HCT116 (cell line): ENCODE measurements at regions not wholly inside any gene's neighbourhood (a gene's known extent, or its start where the extent isn't known, plus 50 kb on each side); places are given as distances from the start of the nearest gene placed in this dataset.

ENCODE experiments used
- ATAC-seq: fragments of 200-7000 bp; cut with Tn5 transposase; 2 replicates; pipeline ENCODE4 v1.9.1; 2020; ENCODE audit warnings: mild to moderate bottlenecking, moderate library complexity
- BruUV-seq: library from RNA; stranded (reverse); fragments of 400-500 nt; replicated peaks from 2 replicates; lab custom pipeline; 2021; lab: Mats Ljungman, UMichigan
- CTCF ChIA-PET: fragments of 300-600 bp; sonication (Branson Sonifier 250); formaldehyde crosslinking; loops from one replicate; lab custom pipeline; 2021; ENCODE audit warnings: antibody characterized with exemption; lab: Charles Lee
- POLR2A ChIA-PET: fragments of 300-600, 350-600 bp; sonication (Branson Sonifier 250); formaldehyde crosslinking; loops from one replicate; lab custom pipeline; 2021; ENCODE audit warnings: antibody characterized with exemption; lab: Charles Lee
- RAD21 ChIA-PET, 2 experiments: fragments of 300-600 bp; sonication (Branson Sonifier 250); formaldehyde crosslinking; loops; one replicate each; lab custom pipeline; 2023; ENCODE audit warnings: low total read pairs in 2 of 2; ENCODE audit not compliant: uncharacterized antibody in 2 of 2, unreplicated experiment in 2 of 2, low non-redundant PET in 1 of 2; lab: Charles Lee
- DNase-seq: peaks from one replicate; pipeline ENCODE4 v3.0.0-alpha.2; 2010; ENCODE audit warnings: low read depth, low spot score
- H2AFZ ChIP-seq: fragments of 200-600 bp; shearing (Covaris generic), sonication (generic); 2 replicates; pipeline ENCODE4 v1.6.1; 2017; ENCODE audit warnings: low read depth, mixed run types, mixed read lengths, antibody characterized with exemption, low read length; ENCODE audit not compliant: poor library complexity, severe bottlenecking
- H3K27ac ChIP-seq: 2 replicates; pipeline ENCODE4 v1.5.1; 2012; ENCODE audit warnings: low read depth, low read length
- H3K27me3 ChIP-seq: fragments of 200-600 bp; sonication (generic); 2 replicates; pipeline ENCODE4 v1.6.1; 2016; ENCODE audit warnings: mixed run types, low read length, mixed read lengths; ENCODE audit not compliant: insufficient read depth
- H3K36me3 ChIP-seq, 2 experiments: fragments of 200-500 bp in 1 of 2; fragments of 200-600 bp in 1 of 2; sonication (Bioruptor generic) in 1 of 2; sonication (generic) in 1 of 2; 2 replicates each; pipeline versions ENCODE4 v1.5.1 to v1.6.1; 2014 to 2016; ENCODE audit warnings: low read length in 2 of 2, inconsistent platforms in 1 of 2, mixed read lengths in 1 of 2, mixed run types in 1 of 2; ENCODE audit not compliant: insufficient read depth in 2 of 2, control insufficient read depth in 1 of 2
- H3K4me1 ChIP-seq, 2 experiments: fragments of 200-600 bp in 1 of 2; sonication (generic) in 1 of 2; 2 replicates each; pipeline versions ENCODE4 v1.5.1 to v1.6.1; 2012 to 2017; ENCODE audit warnings: low read length in 2 of 2, inconsistent platforms in 1 of 2, mild to moderate bottlenecking in 1 of 2, mixed read lengths in 1 of 2, mixed run types in 1 of 2, moderate library complexity in 1 of 2; ENCODE audit not compliant: insufficient read depth in 2 of 2, control insufficient read depth in 1 of 2
- H3K4me2 ChIP-seq: fragments of 200-600 bp; sonication (generic); 2 replicates; pipeline ENCODE4 v1.6.1; 2017; ENCODE audit warnings: mixed run types, low read length, mixed read lengths
- H3K4me3 ChIP-seq, 2 experiments: fragments of 200-600 bp in 1 of 2; sonication (generic) in 1 of 2; replicated peaks in 1 of 2; 2 replicates each; pipeline ENCODE4 v1.5.1; 2011 to 2016; ENCODE audit warnings: low read length in 2 of 2, control low read depth in 1 of 2, low read depth in 1 of 2, mild to moderate bottlenecking in 1 of 2, mixed read lengths in 1 of 2, mixed run types in 1 of 2
- H3K79me2 ChIP-seq: fragments of 200-600 bp; sonication (generic); 2 replicates; pipeline ENCODE4 v1.6.1; 2017; ENCODE audit warnings: mild to moderate bottlenecking, mixed run types, low read length, moderate library complexity, mixed read lengths; ENCODE audit not compliant: insufficient read depth
- H3K9ac ChIP-seq: fragments of 200-600 bp; sonication (generic); 2 replicates; pipeline ENCODE4 v1.6.1; 2016; ENCODE audit warnings: low read length, mixed read lengths
- H3K9me2 ChIP-seq: fragments of 200-600 bp; sonication (generic), shearing (Covaris generic); 2 replicates; pipeline ENCODE4 v1.6.1; 2017; ENCODE audit warnings: mixed run types, mild to moderate bottlenecking, moderate library complexity; ENCODE audit not compliant: insufficient read depth
- H3K9me3 ChIP-seq, 2 experiments: fragments of 200-500 bp in 1 of 2; fragments of 200-600 bp in 1 of 2; sonication (Bioruptor generic) in 1 of 2; sonication (generic) in 1 of 2; 2 replicates each; pipeline ENCODE4 v1.6.1; 2014 to 2017; ENCODE audit warnings: low read length in 2 of 2, mixed read lengths in 2 of 2, inconsistent platforms in 1 of 2, low read depth in 1 of 2, mild to moderate bottlenecking in 1 of 2, mixed run types in 1 of 2, moderate library complexity in 1 of 2; ENCODE audit not compliant: control insufficient read depth in 1 of 2, insufficient read depth in 1 of 2
- H4K20me1 ChIP-seq: fragments of 200-600 bp; sonication (generic), shearing (Covaris generic); 2 replicates; pipeline ENCODE4 v1.6.1; 2017; ENCODE audit warnings: mixed run types, mild to moderate bottlenecking, moderate library complexity; ENCODE audit not compliant: insufficient read depth
- ATF3 ChIP-seq: IDR thresholded peaks from 2 replicates; pipeline ENCODE4 v1.6.1; 2012
- CBX3 ChIP-seq: IDR thresholded peaks from 2 replicates; pipeline ENCODE4 v1.6.1; 2012; ENCODE audit warnings: low read depth
- CEBPB ChIP-seq: IDR thresholded peaks from 2 replicates; pipeline ENCODE4 v1.6.1; 2012; ENCODE audit warnings: low read depth
- CTCF ChIP-seq, 3 experiments: fragments of 200-600 bp in 1 of 3; sonication (generic) in 1 of 3; IDR thresholded peaks in 2 of 3; conservative IDR thresholded peaks in 1 of 3; 2 replicates each; pipeline ENCODE4 v1.5.1; 2012 to 2017; ENCODE audit warnings: low read depth in 2 of 3, low read length in 2 of 3, antibody characterized with exemption in 1 of 3, borderline replicate concordance in 1 of 3, control low read depth in 1 of 3, mild to moderate bottlenecking in 1 of 3, mixed read lengths in 1 of 3, mixed run types in 1 of 3, moderate library complexity in 1 of 3; ENCODE audit not compliant: insufficient read depth in 1 of 3
- EGR1 ChIP-seq: IDR thresholded peaks from 2 replicates; pipeline ENCODE4 v1.6.1; 2012; ENCODE audit warnings: low read depth
- ELF1 ChIP-seq: IDR thresholded peaks from 2 replicates; pipeline ENCODE4 v1.6.1; 2012; ENCODE audit warnings: low read depth, borderline replicate concordance
- EZH2 ChIP-seq: fragments of 200-600 bp; sonication (generic); IDR thresholded peaks from 2 replicates; pipeline ENCODE4 v1.6.1; 2017; ENCODE audit warnings: antibody characterized with exemption, mixed run types
- EZH2phosphoT487 ChIP-seq: fragments of 200-600 bp; IDR thresholded peaks from 2 replicates; pipeline ENCODE4 v1.6.1; 2018; ENCODE audit warnings: antibody characterized with exemption, borderline replicate concordance
- FOSL1 ChIP-seq: IDR thresholded peaks from 2 replicates; pipeline ENCODE4 v1.6.1; 2012; ENCODE audit warnings: low read depth
- JUND ChIP-seq: IDR thresholded peaks from 2 replicates; pipeline ENCODE4 v1.6.1; 2012
- MAX ChIP-seq: IDR thresholded peaks from 2 replicates; pipeline ENCODE4 v1.6.1; 2012
- POLR2A ChIP-seq: IDR thresholded peaks from 2 replicates; pipeline ENCODE4 v1.7.0; 2011; ENCODE audit warnings: borderline replicate concordance; ENCODE audit not compliant: insufficient read depth, insufficient read length; ENCODE audit errors: extremely low read depth
- POLR2AphosphoS5 ChIP-seq: IDR thresholded peaks from 2 replicates; pipeline ENCODE4 v1.6.1; 2011; ENCODE audit warnings: mild to moderate bottlenecking, low read depth, low read length, moderate library complexity
- RAD21 ChIP-seq: IDR thresholded peaks from 2 replicates; pipeline ENCODE4 v1.6.1; 2012; ENCODE audit warnings: low read depth, mild to moderate bottlenecking
- REST ChIP-seq: IDR thresholded peaks from 2 replicates; pipeline ENCODE4 v1.6.1; 2012; ENCODE audit warnings: low read depth
- SIN3A ChIP-seq: IDR thresholded peaks from 2 replicates; pipeline ENCODE4 v1.6.1; 2012; ENCODE audit warnings: low read depth
- SP1 ChIP-seq: IDR thresholded peaks from 2 replicates; pipeline ENCODE4 v1.6.1; 2012; ENCODE audit warnings: low read depth
- SRF ChIP-seq: IDR thresholded peaks from 2 replicates; pipeline ENCODE4 v1.6.1; 2012; ENCODE audit warnings: low read depth
- YY1 ChIP-seq: IDR thresholded peaks from 2 replicates; pipeline ENCODE4 v1.6.1; 2011; ENCODE audit warnings: low read length, low read depth, moderate library complexity, mild to moderate bottlenecking; ENCODE audit not compliant: insufficient replicate concordance; ENCODE audit errors: extremely low read depth
- ZBTB33 ChIP-seq: IDR thresholded peaks from 2 replicates; pipeline ENCODE4 v1.6.1; 2011; ENCODE audit warnings: mild to moderate bottlenecking, low read length, moderate library complexity; ENCODE audit not compliant: insufficient replicate concordance; ENCODE audit errors: extremely low read depth
- ZFX ChIP-seq: fragments of 450-650 bp; IDR thresholded peaks from 2 replicates; pipeline ENCODE4 v1.6.1; 2017
- ZNF274 ChIP-seq: fragments of 200-500 bp; sonication (Bioruptor generic); IDR thresholded peaks from 2 replicates; pipeline ENCODE4 v1.6.1; 2014; ENCODE audit warnings: mild to moderate bottlenecking, low read depth, low read length, inconsistent platforms
- intact Hi-C: fragments of 100-400 bp; cut with micrococcal nuclease; formaldehyde crosslinking; loops from 2 replicates; pipeline ENCODE4 v1.10.0; 2022

GRCh38 chr2:223526106-223526505 lies 76.1 kb downstream of the SCG2 start:
- peaks cover 0 to 12% of the 10 kb centered on the region in 2 experiments; a peak in 1 of 4 replicates for H3K36me3 ChIP-seq
- ChIA-PET CTCF (no interaction called here), POLR2A (no interaction called here), RAD21 (no interaction called here)
- peak overlapping the region; percentile 96 for H3K27ac ChIP-seq
- no peak for TF ChIP-seq ELF1
- no peak for TF ChIP-seq EZH2phosphoT487
- TF ChIP-seq JUND, result peak; percentile 80
- TF ChIP-seq SIN3A, result peak; percentile 32; the same call in 1 of the 2 replicates
- 0 out of 2 replicates have a peak, but pooled peaks have one; percentile 13 for TF ChIP-seq CEBPB
- TF ChIP-seq SRF, result peak; percentile 65; the same call in 1 of the 2 replicates
- TF ChIP-seq RAD21, result peak; percentile 66
- peak in 1 of 3 experiments; percentile 18; a peak in 1 of 6 replicates for TF ChIP-seq CTCF (IDR thresholded peaks at IDR 0.05 in 2 of 3, conservative IDR thresholded peaks at IDR 0.05 in 1 of 3; ENCODE audit: borderline replicate concordance in 1 of 3, insufficient read depth in 1 of 3, low read depth in 2 of 3, low read length in 2 of 3)
- TF ChIP-seq REST, result no peak
- no peak for TF ChIP-seq ZFX
- peak; percentile 64 for TF ChIP-seq SP1
- peak; percentile 60; the same call in 1 of the 2 replicates for TF ChIP-seq MAX
- no peak for TF ChIP-seq ZBTB33
- no peak for TF ChIP-seq ZNF274
- TF ChIP-seq ATF3, result no peak
- TF ChIP-seq YY1, result peak; percentile 61
- peak; percentile 74 for TF ChIP-seq FOSL1
- no peak for TF ChIP-seq EGR1
- TF ChIP-seq POLR2AphosphoS5, result peak; percentile 58
- TF ChIP-seq CBX3, result peak; percentile 85
- no peak for TF ChIP-seq EZH2
- no peak for TF ChIP-seq POLR2A
- H2AFZ ChIP-seq, result no peak overlapping the region
- no peaks in the 10 kb centered on the region for H4K20me1 ChIP-seq
- no peaks in the 10 kb centered on the region for H3K79me2 ChIP-seq
- TSS peak; percentile 6 for BruUV-seq
- no peaks in the 10 kb centered on the region for H3K9me2 ChIP-seq
- peak overlapping the region; percentile 37 for H3K9ac ChIP-seq
- intact Hi-C loops, result loop anchor here (10.0 kb wide), 1 partner anchor 551 kb away; no protein-coding TSS in a partner anchor
- peaks cover 50 to 68% of the 10 kb centered on the region in 2 experiments for H3K4me1 ChIP-seq
- H3K27me3 ChIP-seq, result no peaks in the 10 kb centered on the region
- peaks cover 3 to 7% of the 10 kb centered on the region in 2 experiments; a peak in 2 of 4 replicates for H3K9me3 ChIP-seq
- peak overlapping the region; percentile 50 for H3K4me2 ChIP-seq
- H3K4me3 ChIP-seq, result no peak overlapping the region; a peak in 1 of 4 replicates
- peak; percentile 64 for DNase-seq
- peak; percentile 53 for ATAC-seq
